Suprapubic skin (tissue), 4 donors: ENCODE measurements at regions not wholly inside any gene's neighbourhood (a gene's known extent, or its start where the extent isn't known, plus 50 kb on each side); places are given as distances from the start of the nearest gene placed in this dataset.
"Not testable (repeated sequence)": the region's sequence is repeated elsewhere in the genome, so short reads cannot be mapped to it uniquely, and the experiment has no call there.

ENCODE experiments used
- DNase-seq, 2 donors: peaks; one replicate each; pipeline ENCODE4 v3.0.0-alpha.2; 2019; ENCODE audit warnings: low spot score in 2 of 2
- H3K27ac ChIP-seq: fragments of 200-600 bp; sonication (generic); one replicate; pipeline ENCODE4 v1.5.1; 2019
- H3K27me3 ChIP-seq: fragments of 200-600 bp; sonication (generic); one replicate; pipeline ENCODE4 v1.5.1; 2019
- H3K36me3 ChIP-seq: fragments of 200-600 bp; sonication (generic); one replicate; pipeline ENCODE4 v1.5.1; 2019
- H3K4me1 ChIP-seq: fragments of 200-600 bp; sonication (generic); one replicate; pipeline ENCODE4 v1.5.1; 2019
- H3K4me3 ChIP-seq: fragments of 200-600 bp; sonication (generic); one replicate; pipeline ENCODE4 v1.5.1; 2019; ENCODE audit warnings: mild to moderate bottlenecking
- H3K9me3 ChIP-seq: fragments of 200-600 bp; sonication (generic); one replicate; pipeline ENCODE4 v1.5.1; 2019
- EP300 ChIP-seq: sonication (generic); formaldehyde crosslinking; IDR thresholded peaks from one replicate; pipeline ENCODE4 v1.6.1; 2017; ENCODE audit warnings: antibody characterized with exemption
- POLR2A ChIP-seq, 2 donors: fragments of 450-650 bp; IDR thresholded peaks; one replicate each; pipeline ENCODE4 v1.6.1; 2017; ENCODE audit warnings: antibody characterized with exemption in 2 of 2, mild to moderate bottlenecking in 2 of 2, moderate library complexity in 2 of 2
- POLR2AphosphoS5 ChIP-seq, 3 donors: sonication (generic); formaldehyde crosslinking; IDR thresholded peaks; one replicate each; pipeline ENCODE4 v1.6.1; 2017; ENCODE audit warnings: antibody characterized with exemption in 3 of 3
- WGBS: methylation state at CpG from one replicate; pipeline ENCODE4 v1.1.5; 2018; 5-methylcytosine and 5-hydroxymethylcytosine counted together
- TF ChIP-seq, protein P1 (sequence below), 2 donors: fragments of 200-600 bp in 1 of 2; fragments of 450-650 bp in 1 of 2; sonication (generic) in 1 of 2; IDR thresholded peaks; one replicate each; pipeline ENCODE4 v1.5.1; 2016 to 2019; ENCODE audit warnings: antibody characterized with exemption in 2 of 2, mild to moderate bottlenecking in 1 of 2, moderate library complexity in 1 of 2

DNA sequence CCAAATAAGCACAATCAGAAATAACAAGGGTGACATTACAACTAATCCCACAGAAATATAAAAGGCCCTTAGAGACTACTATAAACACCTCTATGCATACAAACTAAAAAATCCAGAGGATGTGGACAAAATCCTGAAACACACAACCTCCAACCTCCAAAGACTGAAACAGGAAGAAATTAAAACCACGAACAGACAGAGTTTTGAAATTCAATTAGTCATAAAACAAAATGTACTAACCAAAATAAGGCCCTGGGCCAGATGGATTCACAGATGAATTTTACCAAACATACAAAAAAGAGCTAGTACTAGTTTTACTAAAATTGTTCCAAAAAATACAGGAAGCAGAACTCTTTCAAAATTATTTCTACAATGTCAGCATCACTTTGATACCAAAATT lies 1043.6 kb downstream of the DIPK2A start:
- Histone ChIP-seq H3K4me3 (no peak overlapping the region), H3K4me1 (no peaks in the 10 kb centered on the region), H3K9me3 (no peaks in the 10 kb centered on the region), H3K27ac (no peak overlapping the region), H3K36me3 (no peaks in the 10 kb centered on the region), H3K27me3 (no peaks in the 10 kb centered on the region)
- TF ChIP-seq POLR2AphosphoS5 (IDR thresholded peaks at IDR 0.05) (no peak), POLR2A (IDR thresholded peaks at IDR 0.05) (no peak), EP300 (no peak)
- TF ChIP-seq, protein P1, sequence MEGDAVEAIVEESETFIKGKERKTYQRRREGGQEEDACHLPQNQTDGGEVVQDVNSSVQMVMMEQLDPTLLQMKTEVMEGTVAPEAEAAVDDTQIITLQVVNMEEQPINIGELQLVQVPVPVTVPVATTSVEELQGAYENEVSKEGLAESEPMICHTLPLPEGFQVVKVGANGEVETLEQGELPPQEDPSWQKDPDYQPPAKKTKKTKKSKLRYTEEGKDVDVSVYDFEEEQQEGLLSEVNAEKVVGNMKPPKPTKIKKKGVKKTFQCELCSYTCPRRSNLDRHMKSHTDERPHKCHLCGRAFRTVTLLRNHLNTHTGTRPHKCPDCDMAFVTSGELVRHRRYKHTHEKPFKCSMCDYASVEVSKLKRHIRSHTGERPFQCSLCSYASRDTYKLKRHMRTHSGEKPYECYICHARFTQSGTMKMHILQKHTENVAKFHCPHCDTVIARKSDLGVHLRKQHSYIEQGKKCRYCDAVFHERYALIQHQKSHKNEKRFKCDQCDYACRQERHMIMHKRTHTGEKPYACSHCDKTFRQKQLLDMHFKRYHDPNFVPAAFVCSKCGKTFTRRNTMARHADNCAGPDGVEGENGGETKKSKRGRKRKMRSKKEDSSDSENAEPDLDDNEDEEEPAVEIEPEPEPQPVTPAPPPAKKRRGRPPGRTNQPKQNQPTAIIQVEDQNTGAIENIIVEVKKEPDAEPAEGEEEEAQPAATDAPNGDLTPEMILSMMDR (IDR thresholded peaks at IDR 0.05) = no peak
- no peak for DNase-seq
- WGBS = 46% methylated on average over 1 of the region's 1 CpG

DNA sequence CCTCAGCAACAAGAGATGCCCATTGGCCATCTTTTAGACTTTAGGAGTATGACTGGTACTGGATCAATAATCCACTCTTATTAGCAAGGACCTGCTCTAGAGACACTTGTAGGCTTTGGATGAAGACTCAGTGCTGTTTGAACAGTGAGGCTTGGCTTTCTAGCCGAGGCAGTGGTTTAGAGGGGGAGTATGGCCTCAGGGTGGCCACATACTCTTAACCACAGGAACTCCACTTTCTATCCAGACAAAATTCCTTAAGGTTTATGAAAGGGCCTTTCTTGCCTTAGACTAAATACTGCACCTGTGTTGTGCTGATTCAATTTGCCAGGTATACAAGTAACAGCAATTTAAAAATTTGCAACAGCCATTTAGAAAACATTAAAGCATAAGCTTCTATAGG lies 1046.3 kb downstream of the DIPK2A start:
- no peak overlapping the region for H3K27ac ChIP-seq
- H3K36me3 ChIP-seq = no peaks in the 10 kb centered on the region
- 56% methylated on average over 1 of the region's 1 CpG for WGBS
- H3K9me3 ChIP-seq = no peaks in the 10 kb centered on the region
- H3K4me1 ChIP-seq = no peaks in the 10 kb centered on the region
- no peak for DNase-seq
- no peak overlapping the region for H3K4me3 ChIP-seq
- no peaks in the 10 kb centered on the region for H3K27me3 ChIP-seq
- no peak for TF ChIP-seq EP300

DNA sequence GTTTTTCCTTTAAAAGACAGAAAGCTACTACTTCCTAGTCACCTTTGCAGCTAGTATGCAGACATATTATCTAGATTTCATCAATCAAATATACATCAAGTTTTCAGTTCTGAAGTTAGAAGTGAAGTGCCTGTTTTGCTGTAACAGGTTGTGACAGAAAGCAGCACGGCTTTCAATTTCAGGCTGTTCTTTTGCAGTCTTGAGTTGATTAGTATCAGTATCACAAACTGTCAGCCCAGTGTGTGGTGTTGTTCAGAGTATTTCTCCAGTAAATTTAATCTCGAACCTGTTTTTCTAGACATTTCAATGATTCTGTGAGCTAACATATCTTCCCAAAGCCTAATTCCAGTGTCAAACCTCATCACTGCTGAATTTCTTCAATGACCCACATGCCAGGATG lies 1050.8 kb downstream of the DIPK2A start:
- TF ChIP-seq EP300 = no peak
- TF ChIP-seq POLR2A (IDR thresholded peaks at IDR 0.05) = no peak
- TF ChIP-seq POLR2AphosphoS5 (IDR thresholded peaks at IDR 0.05) = no peak
- TF ChIP-seq, protein P1 (IDR thresholded peaks at IDR 0.05) = no peak
- no peaks in the 10 kb centered on the region for H3K4me1 ChIP-seq
- WGBS = 50% methylated on average over 2 of the region's 2 CpGs

DNA sequence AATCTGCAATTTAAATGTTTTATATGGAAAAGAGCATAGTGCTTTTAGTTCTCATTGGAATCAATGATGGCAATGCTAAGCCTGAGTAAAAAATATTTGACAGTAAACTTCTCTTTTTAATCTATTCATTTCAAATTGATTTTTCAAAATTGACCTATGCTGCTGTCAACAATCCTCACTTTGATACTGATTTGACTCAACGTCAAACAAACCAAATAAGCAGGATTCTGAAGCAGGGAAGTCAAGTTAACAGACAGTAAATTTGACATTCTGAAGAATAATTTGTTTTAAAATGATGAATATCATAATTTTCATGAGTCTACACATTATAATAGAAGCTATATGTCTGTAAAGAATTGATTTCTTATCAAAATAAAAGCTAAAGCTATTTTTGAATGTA lies 1053.1 kb downstream of the DIPK2A start:
- H3K4me1 ChIP-seq = no peaks in the 10 kb centered on the region
- H3K36me3 ChIP-seq = no peaks in the 10 kb centered on the region
- H3K9me3 ChIP-seq = no peaks in the 10 kb centered on the region
- 94% methylated on average over 1 of the region's 1 CpG for WGBS
- H3K4me3 ChIP-seq = no peak overlapping the region
- DNase-seq = no peak
- H3K27me3 ChIP-seq = no peaks in the 10 kb centered on the region
- H3K27ac ChIP-seq = no peak overlapping the region
- TF ChIP-seq EP300 = no peak
- no peak for TF ChIP-seq POLR2AphosphoS5 (IDR thresholded peaks at IDR 0.05)
- no peak for TF ChIP-seq POLR2A (IDR thresholded peaks at IDR 0.05)
- TF ChIP-seq, protein P1 (IDR thresholded peaks at IDR 0.05) = no peak

More for the DNA sequence above, 1050.8 kb downstream of the DIPK2A start:
- Histone ChIP-seq H3K27ac (no peak overlapping the region), H3K4me3 (no peak overlapping the region), H3K27me3 (no peaks in the 10 kb centered on the region), H3K9me3 (no peaks in the 10 kb centered on the region), H3K36me3 (no peaks in the 10 kb centered on the region)
- no peak for DNase-seq

DNA sequence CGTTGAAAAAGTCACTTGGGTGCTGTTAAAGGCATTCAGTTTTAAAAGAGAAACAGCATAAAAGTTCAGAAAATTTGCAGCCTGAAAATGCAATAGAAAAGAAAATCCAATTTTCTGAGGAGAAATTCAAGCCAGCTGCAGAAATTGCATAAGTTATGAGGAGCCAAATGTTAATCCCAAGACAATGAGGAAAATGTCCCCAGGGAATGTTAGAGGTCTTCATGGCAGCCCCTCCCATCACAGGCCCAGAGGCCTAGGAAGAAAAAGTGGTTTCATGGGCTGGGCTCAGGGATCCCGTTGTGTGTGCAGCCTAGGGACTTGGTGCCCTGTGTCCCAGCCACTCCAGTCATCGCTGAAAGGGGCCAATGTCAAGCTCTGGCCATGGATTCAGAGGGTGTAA lies 1055.6 kb downstream of the DIPK2A start:
- not testable (repeated sequence) for DNase-seq, H3K27ac ChIP-seq, H3K27me3 ChIP-seq, H3K4me1 ChIP-seq, H3K36me3 ChIP-seq, H3K9me3 ChIP-seq, H3K4me3 ChIP-seq
- WGBS = 57% methylated on average over 3 of the region's 3 CpGs

DNA sequence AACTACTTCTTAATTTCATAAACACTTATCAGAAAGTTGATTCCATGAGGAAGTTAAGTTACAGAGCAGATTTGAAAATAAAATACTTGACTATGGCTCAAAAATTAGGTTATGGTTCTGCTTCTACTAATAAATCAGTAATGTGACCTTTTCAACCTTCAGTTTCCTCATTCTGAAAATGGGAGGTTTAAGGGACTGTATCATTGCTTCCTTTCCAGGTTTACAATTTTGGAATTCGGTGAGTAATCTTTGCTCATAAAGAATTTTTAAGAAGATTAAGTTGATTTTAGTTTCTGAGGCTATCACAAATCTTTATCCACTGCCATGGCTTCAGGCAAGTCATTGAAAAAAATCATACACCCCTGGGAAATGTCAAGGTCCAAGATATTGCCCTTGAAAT lies 1061.2 kb downstream of the DIPK2A start:
- 61% methylated on average over 1 of the region's 1 CpG for WGBS
- DNase-seq = no peak
- Histone ChIP-seq H3K27me3 (no peaks in the 10 kb centered on the region), H3K27ac (no peak overlapping the region), H3K4me3 (no peak overlapping the region), H3K36me3 (no peaks in the 10 kb centered on the region), H3K4me1 (no peaks in the 10 kb centered on the region), H3K9me3 (no peaks in the 10 kb centered on the region)
- TF ChIP-seq EP300 (no peak), POLR2AphosphoS5 (IDR thresholded peaks at IDR 0.05) (no peak), POLR2A (IDR thresholded peaks at IDR 0.05) (no peak)
- TF ChIP-seq, protein P1 (IDR thresholded peaks at IDR 0.05) = no peak
